ENCODE measurements at regions not wholly inside any gene's neighbourhood (a gene's known extent, or its start where the extent isn't known, plus 50 kb on each side); places are given as distances from the start of the nearest gene placed in this dataset.
A peak's percentile ranks its signal among the peaks of the same experiment; 100 is the strongest.

DNA sequence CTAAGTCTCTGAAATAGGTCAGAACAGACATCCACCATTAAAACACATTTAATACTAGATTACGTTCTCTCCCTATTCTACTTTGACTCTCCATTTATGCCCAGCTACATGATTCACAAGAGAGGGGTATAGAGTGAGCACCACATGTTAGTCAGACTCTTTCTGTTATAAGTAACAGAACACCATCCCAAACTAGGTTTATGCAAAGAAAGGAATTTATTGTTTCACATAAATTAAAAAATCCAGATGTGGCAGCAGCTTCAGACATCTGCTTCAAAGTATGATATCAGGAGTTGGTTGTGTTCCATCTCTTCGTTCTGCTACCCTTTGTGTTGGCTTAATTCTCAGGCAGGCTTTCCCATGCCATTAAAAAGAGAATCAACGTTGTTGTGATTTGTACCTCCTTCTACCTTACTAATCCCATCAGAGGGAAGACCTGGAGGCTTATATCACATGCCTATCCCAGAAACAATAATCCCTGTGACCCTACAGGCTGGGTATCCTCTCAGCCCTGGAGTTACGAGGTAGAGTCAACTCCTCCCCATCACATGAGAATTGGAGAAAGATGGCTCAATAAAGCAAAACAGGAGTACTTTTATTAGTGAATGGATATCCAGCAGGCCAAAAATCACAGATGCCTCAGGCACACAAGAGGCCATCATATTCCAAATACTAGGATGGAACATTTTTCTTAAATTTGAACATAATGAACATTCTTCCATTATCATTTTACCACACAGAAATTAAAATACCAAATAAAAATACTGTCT lies 163.2 kb downstream of the SLC7A11 start:
- FAIRE-seq: no peak

DNA sequence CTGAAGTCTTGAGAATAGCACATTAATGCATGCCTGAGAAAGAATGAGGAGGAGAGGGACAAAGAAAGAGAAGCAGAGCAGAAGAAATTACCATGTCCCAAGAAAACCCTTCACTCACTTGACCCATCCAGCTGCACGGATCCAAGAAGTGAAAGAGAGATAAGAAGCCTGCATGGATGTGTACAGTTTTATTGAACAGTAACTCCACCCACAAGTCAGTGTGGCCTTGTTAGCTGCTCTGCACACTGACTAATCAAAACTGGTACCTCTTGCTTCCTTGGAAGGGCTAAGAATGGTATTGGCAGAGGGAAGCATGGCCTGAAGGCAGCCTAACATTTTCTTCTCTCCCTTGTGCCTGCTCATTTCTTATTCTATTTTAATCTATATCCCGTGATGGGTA lies 163.9 kb downstream of the SLC7A11 start:
- no peak for FAIRE-seq

DNA sequence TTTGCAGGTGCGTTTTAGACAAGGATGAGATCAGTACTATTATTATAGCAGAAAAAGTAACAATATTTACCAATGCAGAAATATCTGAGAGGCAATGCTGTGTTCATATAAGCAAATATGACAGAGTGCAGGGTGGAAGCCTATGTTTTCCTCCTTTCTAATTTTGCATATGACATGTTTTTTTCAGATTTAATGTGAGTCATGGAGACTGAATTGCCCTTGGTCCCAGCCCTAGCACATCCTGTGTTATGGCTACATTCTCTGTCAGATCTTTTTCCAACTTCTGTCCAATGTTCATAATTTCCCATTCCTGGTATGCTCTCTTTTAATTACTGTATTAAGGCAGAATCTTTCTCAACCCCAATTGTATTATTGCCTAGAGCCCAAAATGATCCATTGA lies 165.6 kb downstream of the SLC7A11 start:
- FAIRE-seq: no peak

DNA sequence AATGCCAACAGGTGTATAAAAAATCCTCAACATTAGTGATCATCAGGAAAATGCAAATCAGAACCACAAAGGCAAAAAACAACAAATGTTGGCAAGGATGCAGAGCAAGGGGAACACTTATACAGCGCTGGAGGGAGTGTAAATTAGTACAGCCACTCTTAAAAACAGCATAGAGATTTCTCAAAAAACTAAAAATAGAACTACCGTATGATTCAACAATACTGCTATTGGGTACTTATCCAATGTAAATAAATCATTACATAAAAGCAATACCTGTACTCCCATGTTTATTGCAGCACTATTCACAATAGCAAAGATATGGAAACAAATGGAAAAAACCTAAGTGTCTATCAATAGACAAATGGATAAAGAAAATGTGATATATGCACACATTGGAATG lies 171.3 kb downstream of the SLC7A11 start:
- no peak for FAIRE-seq

DNA sequence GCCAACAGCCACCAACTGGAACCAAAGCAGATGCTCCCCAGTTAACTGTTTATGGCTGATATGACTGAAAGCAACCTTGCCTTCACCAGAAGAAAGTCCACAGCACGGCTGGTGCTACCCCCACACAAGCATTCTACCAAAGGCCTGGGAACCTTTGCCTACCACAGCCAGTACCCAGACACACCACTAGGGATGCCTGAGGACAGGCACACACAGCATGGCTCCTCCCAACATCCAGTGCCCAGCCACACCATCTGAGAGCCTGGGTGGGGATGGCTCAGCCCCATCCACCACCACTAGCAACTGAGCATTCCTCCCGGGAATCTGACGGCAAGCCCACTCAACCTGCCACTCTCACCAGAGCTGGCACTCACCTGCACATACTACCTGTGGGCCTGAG lies 178.6 kb downstream of the SLC7A11 start:
- FAIRE-seq: no peak

DNA sequence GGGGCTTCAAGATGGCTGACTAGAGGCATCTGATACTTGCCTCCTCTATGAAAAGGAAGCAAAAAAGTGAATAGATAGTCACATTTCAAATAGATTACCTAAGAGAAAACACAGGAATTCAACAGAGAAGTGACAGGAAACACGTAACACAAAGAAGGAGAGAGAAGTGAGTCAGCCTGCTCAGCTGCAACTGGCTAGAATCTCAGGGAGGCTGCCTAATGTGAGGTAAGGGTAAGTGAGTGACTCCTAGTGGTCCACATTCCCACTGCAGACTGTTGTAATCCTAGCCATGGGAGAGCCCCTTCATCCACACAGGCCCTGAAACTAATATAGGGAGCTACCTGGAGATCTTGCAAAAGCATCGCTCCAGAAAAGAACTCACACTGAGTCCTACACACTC lies 179.2 kb downstream of the SLC7A11 start:
- no peak for FAIRE-seq

DNA sequence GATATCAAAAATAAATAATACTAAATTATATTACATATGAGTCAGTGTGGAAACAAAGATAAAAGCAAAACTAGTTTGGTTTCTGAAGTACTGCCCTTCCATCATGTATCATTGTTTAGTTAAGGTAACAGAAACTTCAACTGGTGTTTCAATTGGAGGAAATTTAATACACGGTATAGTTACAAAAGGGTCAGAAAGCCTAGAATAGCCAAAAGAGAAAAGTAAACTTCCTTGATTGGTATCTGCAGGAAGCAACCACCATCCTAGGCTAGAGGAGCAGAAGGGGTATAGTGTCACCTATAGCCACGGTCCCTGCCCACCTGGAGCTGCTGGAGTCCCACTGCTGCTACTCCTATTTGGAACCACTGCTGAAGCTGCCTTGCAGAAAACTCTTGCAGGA lies 185.6 kb downstream of the SLC7A11 start:
- FAIRE-seq: no peak

DNA sequence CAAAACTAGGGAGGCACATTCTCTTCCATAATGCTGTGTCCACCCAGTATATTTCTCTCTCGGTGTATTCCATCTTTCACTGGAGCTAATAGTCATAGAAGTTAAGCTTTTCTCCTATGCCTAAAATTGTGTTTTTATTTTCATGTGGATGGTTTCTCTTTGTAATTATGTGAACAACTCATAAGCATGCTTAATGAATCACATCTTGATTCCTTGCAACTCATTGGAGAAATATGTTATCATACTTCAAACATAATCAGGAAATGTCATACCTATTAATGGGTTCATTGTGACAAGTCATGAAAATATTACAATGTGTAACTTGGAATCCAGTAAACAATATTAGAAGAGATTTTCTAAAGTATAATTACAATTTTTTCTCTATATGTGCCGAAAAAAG lies 186.3 kb downstream of the SLC7A11 start:
- no peak for FAIRE-seq

DNA sequence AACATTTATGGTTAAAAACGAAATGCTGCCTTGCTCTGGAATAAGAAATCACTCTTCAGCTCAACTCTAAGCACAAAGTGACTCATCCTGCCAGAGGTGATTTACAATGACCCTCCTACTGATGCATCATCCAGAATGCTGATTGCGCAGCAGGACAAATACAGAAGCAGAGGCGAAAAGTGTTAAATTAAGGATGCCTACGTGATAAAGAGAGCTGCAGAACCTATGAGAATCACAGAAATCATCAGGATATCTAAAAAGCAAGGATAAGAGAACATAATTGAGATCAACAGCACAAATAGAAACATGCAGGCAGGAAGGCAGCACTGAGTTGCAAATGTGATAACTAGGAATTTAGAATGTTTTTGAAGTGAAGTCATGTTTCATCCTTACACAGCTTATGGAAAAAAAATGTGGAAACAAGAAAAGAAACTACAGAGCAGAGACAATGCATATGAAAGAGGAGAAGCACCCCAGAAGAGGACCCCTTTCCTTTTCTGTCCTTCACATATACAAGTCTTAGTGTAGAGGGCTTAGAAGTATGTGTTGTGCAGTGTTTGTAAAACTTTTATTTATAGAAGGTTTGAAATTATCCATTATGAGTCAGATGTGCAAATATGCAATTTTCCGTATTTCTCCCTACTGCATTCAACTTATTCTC lies 188.4 kb downstream of the SLC7A11 start:
- no peak for FAIRE-seq

DNA sequence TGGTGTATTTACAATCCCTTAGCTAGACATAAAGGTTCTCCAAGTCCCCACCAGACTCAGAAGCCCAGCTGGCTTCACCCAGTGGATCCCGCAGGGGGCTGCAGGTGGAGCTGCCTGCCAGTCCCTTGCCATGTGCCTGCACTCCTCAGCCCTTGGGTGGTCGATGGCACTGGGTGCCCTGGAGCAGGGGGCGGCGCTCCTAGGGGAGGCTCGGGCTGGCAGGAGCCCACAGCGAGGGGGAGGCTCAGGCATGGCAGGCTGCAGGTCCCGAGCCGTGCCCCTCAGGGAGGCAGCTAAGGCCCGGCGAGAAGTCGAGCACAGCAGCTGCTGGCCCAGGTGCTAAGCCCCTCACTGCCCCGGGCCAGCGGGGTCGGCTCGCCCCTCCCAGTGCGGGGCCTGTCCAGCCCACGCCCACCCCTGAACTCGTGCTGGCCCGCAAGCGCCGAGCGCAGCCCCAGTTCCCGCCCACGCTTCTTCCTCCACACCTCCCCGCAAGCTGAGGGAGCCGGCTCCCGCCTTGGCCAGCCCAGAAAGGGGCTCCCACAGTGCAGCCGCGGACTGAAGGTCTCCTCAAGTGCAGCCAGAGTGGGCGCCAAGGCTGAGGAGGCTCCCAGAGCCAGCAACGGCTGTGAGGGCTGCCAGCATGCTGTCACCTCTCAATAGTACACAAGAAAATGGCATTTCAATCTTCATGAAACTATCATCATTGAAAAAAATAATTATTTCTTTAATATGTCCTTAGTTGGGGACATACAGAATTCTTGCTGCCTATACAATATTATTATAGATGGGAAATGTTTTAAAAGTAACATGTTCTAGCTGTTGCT lies 189.1 kb downstream of the SLC7A11 start:
- FAIRE-seq: no peak

DNA sequence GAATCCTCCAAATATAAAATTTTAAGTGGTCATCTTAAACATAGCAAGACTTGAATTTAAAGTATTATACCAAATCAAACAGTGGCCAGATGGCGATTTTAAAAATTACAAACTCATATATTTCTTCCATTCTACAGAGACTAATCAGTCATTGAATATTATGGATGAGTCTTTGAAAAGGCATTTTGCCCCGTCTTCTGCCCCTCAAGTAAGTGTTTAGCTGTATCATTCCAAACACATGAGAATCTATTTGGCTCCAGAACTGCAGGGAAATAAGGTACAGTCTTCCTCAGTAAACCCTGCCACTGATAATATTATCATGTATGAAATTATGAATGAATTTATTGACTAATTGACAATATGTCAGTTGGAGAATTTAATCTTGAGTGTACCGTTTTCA lies 191.0 kb downstream of the SLC7A11 start:
- FAIRE-seq: no peak

DNA sequence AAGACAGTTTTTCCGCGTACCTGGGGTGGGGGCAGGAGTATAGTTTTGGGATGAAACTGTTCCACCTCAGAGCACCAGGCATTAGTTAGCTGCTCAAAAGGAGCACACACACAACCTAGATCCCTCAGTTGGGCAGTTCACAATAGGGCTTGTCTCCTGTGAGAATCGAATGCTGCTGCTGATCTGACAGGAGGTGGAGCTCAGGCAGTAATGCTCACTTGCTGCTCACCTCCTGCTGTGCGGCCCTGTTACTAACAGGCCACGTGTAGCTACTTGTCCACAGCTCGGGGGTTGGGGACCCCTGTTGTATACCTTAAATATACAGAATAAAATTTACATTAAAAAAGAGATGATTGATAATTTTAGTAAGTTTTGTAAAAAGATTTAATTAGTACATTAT lies 191.5 kb downstream of the SLC7A11 start:
- no peak for FAIRE-seq

DNA sequence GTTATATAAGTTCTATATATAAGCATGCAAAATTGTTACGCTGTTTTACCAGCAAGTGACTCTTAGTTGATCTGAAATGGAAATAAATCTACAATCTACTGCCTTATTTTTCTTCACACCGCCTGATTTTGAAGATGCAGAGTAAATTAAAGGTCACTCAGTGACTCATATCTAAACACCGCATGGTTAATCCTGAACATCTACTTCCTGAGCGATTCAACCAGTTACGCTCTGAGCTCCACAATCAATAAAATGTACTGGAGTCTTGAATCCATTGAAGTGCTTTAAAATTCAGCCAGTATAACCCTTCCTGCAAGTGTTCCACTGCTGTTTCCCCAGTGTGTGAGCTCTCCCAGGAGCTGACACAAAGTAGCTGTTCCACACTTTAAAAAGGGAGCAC lies 192.8 kb downstream of the SLC7A11 start:
- no peak for FAIRE-seq

DNA sequence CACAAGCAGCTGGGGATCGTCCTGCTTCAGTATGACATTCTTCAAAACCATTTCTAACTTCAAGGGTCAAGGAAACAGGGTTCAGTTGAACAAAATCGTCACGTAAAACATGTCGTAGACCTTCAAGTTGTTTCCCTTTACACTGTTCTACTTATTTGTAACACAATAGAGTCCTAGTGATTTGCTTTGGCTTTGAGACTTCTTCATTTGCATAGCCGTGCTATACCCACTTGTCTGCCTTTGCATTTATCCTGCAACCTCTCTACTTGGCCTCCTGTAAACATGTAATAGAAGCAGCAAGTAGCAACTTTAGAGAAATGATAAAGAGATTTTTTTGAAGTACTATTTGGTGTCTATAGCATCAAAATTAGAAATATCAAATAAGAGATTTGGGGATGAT lies 194.9 kb downstream of the SLC7A11 start:
- FAIRE-seq: no peak

DNA sequence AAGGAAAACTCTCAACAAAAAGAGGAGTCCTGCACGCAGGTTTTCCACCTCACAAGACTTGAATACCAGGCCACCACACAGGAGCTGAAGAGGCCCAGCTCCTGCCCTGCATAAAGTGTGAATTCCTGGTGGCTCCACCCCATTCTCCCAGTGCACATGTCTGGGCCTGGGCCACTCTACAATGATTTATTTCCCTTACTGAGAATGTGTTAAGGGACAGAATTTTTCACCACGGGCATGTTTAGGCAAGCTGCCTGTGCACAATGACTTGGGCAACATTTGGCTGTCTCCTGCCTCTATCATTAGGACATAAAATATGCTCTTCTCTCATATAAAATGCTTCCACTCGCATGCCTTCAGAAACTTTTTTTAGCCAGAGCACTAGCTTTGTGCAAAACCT lies 197.1 kb downstream of the SLC7A11 start:
- no peak for FAIRE-seq

DNA sequence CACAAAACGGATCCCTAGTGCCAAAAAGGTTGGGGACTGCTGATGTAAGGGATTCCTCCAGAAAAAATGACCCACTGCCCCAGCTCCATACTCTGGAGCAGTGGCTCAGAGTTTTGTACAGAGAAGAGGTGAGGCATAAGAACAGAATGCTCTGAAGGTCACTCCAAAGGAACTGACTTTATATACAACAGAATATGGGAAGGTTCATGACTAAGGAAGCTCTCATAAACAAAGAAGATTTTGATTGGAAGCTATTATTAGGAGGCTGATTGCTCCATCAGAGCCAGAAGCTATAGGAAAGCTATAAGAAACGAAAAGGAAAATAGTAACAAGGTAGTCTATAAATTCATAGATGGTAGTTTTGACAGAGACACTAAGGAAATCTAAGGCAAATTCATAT lies 203.1 kb downstream of the SLC7A11 start:
- FAIRE-seq: no peak

DNA sequence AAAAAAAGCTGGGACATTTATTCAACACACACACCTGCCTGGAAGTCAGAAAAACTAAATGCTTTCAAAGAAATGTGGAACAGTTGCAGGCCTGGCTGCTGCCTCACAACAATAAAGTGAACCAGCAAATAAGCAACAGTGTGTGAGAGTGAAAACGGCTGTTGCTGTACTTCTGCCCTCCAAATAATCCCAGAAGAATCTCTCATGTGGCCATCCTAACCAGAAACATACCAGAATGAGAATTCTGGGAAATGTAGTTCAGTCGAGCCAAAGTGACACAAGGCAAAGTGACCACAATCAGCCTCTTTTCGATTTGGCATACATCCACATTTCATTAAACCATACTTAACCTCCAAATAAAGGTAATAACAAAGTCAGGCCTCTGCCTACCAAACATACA lies 204.5 kb downstream of the SLC7A11 start:
- no peak for FAIRE-seq

DNA sequence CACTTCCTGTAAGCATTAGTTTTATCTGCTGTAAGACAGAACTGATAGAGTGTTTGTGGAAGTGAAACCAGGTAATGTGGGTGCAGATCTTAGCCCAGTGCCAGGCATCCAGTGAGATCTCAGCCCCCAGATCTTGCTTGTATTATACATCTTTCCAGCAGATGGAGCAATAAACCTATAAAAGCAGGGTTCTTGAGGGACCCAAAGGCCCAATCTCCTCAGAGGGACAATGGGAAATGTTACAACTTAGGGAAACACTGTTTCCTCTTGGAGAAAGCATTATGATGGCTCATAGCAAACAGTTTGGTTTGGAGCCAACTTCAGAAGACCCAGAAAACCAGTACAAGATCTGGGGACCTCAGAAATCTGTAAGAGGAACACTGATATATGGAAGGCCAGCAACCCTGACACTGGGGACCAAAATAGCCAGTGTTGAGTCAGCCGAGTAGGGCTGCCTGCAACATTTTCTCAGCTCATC lies 206.3 kb downstream of the SLC7A11 start:
- FAIRE-seq: peak; percentile 28

DNA sequence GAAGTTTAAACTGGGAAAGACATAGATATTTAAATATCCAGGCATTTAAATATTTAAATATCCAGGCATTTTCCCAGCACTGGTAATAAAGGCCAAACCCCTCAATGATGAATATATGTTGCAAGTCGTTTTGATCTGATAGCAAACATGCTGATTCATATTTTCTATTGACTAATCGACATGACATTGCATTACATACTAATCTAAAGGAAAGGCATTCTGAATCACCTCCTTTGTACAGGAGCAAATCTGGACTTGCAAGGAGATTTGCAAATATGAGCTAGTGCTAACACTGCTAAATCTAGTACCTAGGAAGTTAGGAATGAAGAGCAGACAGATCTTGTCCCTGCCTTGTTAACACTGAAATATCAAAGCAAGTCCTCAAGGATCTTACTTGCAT lies 207.3 kb downstream of the SLC7A11 start:
- FAIRE-seq: no peak

DNA sequence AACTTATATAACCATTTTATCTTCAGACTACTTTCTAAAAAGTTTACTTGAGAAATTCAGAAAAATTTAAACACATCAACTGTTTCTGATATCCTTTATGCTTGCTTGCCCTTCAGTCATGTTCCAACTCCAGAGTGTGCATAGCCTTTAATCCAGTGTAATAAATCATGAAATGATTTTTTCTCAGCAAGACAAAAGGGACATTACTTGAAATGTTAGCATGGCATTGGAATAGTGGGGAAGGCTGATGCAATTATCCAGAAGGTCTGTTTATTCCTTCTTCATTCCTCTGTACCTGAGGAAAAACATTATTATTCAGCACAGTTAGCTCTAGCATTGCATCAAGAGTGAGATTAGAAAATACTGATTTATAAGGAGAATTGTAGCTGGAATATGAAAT lies 209.9 kb downstream of the SLC7A11 start:
- FAIRE-seq: no peak

DNA sequence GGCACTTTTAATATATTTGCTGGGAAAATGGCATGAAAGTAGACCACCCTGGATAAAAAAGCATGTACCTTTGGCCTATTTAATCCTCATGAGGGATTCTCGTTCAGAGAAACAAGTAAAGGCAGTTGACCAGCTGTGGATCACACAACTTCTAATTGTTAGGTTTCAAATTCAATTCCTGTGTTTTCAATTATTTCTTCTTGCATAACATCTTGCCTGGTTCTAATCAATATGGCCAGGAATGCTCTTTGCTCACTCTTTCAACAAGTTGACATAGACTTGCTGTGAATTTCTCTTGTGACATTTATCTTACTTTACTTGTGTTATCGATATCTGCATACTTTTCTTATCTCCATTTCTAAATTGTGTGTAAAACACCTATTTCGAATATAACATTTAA lies 211.8 kb downstream of the SLC7A11 start:
- no peak for FAIRE-seq

DNA sequence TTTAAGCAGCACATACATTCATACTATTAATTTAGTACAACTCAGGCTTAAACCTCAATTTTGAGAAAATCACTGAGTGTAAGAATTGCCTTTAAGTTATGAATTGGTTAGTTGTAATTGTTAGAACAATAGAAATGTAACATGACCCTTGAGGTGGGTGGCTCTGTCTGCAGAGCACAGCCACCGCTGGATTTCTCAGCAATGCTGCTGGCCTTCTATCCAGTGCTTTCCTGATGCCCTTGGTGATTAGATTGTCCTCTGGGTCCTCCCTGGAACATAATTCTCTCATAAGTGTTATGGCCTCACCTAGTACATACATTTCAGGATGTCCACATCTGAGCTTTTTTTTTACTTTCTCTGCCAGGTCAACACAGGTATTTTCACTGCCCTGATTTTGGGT lies 213.2 kb downstream of the SLC7A11 start:
- FAIRE-seq: no peak

DNA sequence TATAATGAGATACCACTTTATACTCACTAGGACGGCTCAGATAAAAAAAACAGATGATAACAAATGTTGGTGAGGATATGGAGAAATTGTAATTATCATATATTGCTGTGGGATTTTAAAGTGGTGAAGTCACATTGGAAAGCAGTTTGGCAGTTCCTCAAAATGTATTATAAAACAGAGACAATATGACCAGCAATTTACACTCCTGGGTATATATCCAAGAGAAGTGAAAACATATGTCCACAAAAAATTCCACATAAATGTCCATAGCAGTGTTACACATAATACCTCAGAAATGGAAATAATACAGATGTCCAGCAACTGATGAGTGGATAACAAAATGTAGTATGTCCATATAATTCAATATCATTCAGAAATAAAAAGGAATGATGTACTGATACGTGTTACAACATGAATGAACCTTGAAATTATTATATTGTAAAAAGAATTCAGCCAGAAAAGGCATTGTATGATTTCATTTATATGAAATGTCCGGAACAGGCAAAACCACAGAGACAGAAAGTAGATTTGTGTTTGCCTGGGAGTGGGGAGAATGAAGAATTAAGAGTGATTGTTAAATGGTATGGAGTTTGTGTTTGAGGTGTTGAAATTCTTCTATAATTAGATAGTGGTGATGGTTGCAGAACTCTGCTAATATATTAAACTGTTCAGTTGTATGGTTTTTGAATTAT lies 220.9 kb downstream of the SLC7A11 start:
- no peak for FAIRE-seq

Measured in TTC549 (cell line).